ENCODE measurements at regions not wholly inside any gene's neighbourhood (a gene's known extent, or its start where the extent isn't known, plus 50 kb on each side); places are given as distances from the start of the nearest gene placed in this dataset.

GRCh38 chr3:24640330-24640877, 145.8 kb upstream of the THRB start:
- TF ChIP-seq JUNB (IDR thresholded peaks at IDR 0.05) (no peak), SREBF2 (IDR thresholded peaks at IDR 0.05) (no peak), FOSB (CRISPR knock-in tag; IDR thresholded peaks at IDR 0.05) (no peak), EP300 (IDR thresholded peaks at IDR 0.05) (no peak), POLR2A (IDR thresholded peaks at IDR 0.05; ENCODE audit: low read length) (no peak), BHLHE40 (IDR thresholded peaks at IDR 0.05; ENCODE audit: low read depth, low read length) (no peak), USF2 (IDR thresholded peaks at IDR 0.05) (no peak), CTCF (IDR thresholded peaks at IDR 0.05) (peak; percentile 67), RCOR1 (IDR thresholded peaks at IDR 0.05; ENCODE audit: low read depth, low read length) (no peak), ZFP36 (IDR thresholded peaks at IDR 0.05; ENCODE audit: borderline replicate concordance, partially characterized antibody) (no peak), REST (IDR thresholded peaks at IDR 0.05) (no peak), MAX (IDR thresholded peaks at IDR 0.05) (no peak)
